Spleen (tissue), 7 donors: ENCODE measurements at regions not wholly inside any gene's neighbourhood (a gene's known extent, or its start where the extent isn't known, plus 50 kb on each side); places are given as distances from the start of the nearest gene placed in this dataset.

Experiments used
- CTCF ChIP-seq, 11 experiments: fragments of 200-600 bp in 7 of 11; fragments of 450-650 bp in 4 of 11; sonication (generic) in 4 of 11; IDR thresholded peaks in 8 of 11; conservative IDR thresholded peaks in 3 of 11; 1 replicate in 7 of 11; 2 replicates in 4 of 11; pipeline versions ENCODE4 v1.4.0 to v1.8.0; 2016 to 2021; ENCODE audit warnings: antibody characterized with exemption in 11 of 11, inconsistent platforms in 4 of 11, mild to moderate bottlenecking in 1 of 11
- POLR2AphosphoS5 ChIP-seq, 3 donors: sonication (generic); formaldehyde crosslinking; IDR thresholded peaks; one replicate each; pipeline ENCODE4 v1.5.1; 2017; ENCODE audit warnings: antibody characterized with exemption in 3 of 3
- donor health status: DM: no; HTN: no; CAD: no; lungs with moderate emphysema.
- donor health status: DM: no; HTN: no; CAD: no.
- donor health status: DM: no; HTN: no; CAD: no.

- TF ChIP-seq CTCF (IDR thresholded peaks at IDR 0.05 in 8 of 11, conservative IDR thresholded peaks at IDR 0.05 in 3 of 11) (no peak), POLR2AphosphoS5 (IDR thresholded peaks at IDR 0.05) (no peak)
Measured at GRCh38 chr6:112933947-112934346, 586.8 kb downstream of the RFPL4B start.
